HCT116 (cell line): ENCODE measurements at regions not wholly inside any gene's neighbourhood (a gene's known extent, or its start where the extent isn't known, plus 50 kb on each side); places are given as distances from the start of the nearest gene placed in this dataset.

Source experiments
- ATAC-seq: fragments of 200-7000 bp; cut with Tn5 transposase; 2 replicates; pipeline ENCODE4 v1.9.1; 2020; ENCODE audit warnings: mild to moderate bottlenecking, moderate library complexity
- BruUV-seq: library from RNA; stranded (reverse); fragments of 400-500 nt; replicated peaks from 2 replicates; lab custom pipeline; 2021; lab: Mats Ljungman, UMichigan
- CTCF ChIA-PET: fragments of 300-600 bp; sonication (Branson Sonifier 250); formaldehyde crosslinking; loops from one replicate; lab custom pipeline; 2021; ENCODE audit warnings: antibody characterized with exemption; lab: Charles Lee
- POLR2A ChIA-PET: fragments of 300-600, 350-600 bp; sonication (Branson Sonifier 250); formaldehyde crosslinking; loops from one replicate; lab custom pipeline; 2021; ENCODE audit warnings: antibody characterized with exemption; lab: Charles Lee
- RAD21 ChIA-PET, 2 experiments: fragments of 300-600 bp; sonication (Branson Sonifier 250); formaldehyde crosslinking; loops; one replicate each; lab custom pipeline; 2023; ENCODE audit warnings: low total read pairs in 2 of 2; ENCODE audit not compliant: uncharacterized antibody in 2 of 2, unreplicated experiment in 2 of 2, low non-redundant PET in 1 of 2; lab: Charles Lee
- DNase-seq: peaks from one replicate; pipeline ENCODE4 v3.0.0-alpha.2; 2010; ENCODE audit warnings: low read depth, low spot score
- H2AFZ ChIP-seq: fragments of 200-600 bp; shearing (Covaris generic), sonication (generic); 2 replicates; pipeline ENCODE4 v1.6.1; 2017; ENCODE audit warnings: low read depth, mixed run types, mixed read lengths, antibody characterized with exemption, low read length; ENCODE audit not compliant: poor library complexity, severe bottlenecking
- H3K27ac ChIP-seq: 2 replicates; pipeline ENCODE4 v1.5.1; 2012; ENCODE audit warnings: low read depth, low read length
- H3K27me3 ChIP-seq: fragments of 200-600 bp; sonication (generic); 2 replicates; pipeline ENCODE4 v1.6.1; 2016; ENCODE audit warnings: mixed run types, low read length, mixed read lengths; ENCODE audit not compliant: insufficient read depth
- H3K36me3 ChIP-seq, 2 experiments: fragments of 200-500 bp in 1 of 2; fragments of 200-600 bp in 1 of 2; sonication (Bioruptor generic) in 1 of 2; sonication (generic) in 1 of 2; 2 replicates each; pipeline versions ENCODE4 v1.5.1 to v1.6.1; 2014 to 2016; ENCODE audit warnings: low read length in 2 of 2, inconsistent platforms in 1 of 2, mixed read lengths in 1 of 2, mixed run types in 1 of 2; ENCODE audit not compliant: insufficient read depth in 2 of 2, control insufficient read depth in 1 of 2
- H3K4me1 ChIP-seq, 2 experiments: fragments of 200-600 bp in 1 of 2; sonication (generic) in 1 of 2; 2 replicates each; pipeline versions ENCODE4 v1.5.1 to v1.6.1; 2012 to 2017; ENCODE audit warnings: low read length in 2 of 2, inconsistent platforms in 1 of 2, mild to moderate bottlenecking in 1 of 2, mixed read lengths in 1 of 2, mixed run types in 1 of 2, moderate library complexity in 1 of 2; ENCODE audit not compliant: insufficient read depth in 2 of 2, control insufficient read depth in 1 of 2
- H3K4me2 ChIP-seq: fragments of 200-600 bp; sonication (generic); 2 replicates; pipeline ENCODE4 v1.6.1; 2017; ENCODE audit warnings: mixed run types, low read length, mixed read lengths
- H3K4me3 ChIP-seq, 2 experiments: fragments of 200-600 bp in 1 of 2; sonication (generic) in 1 of 2; replicated peaks in 1 of 2; 2 replicates each; pipeline ENCODE4 v1.5.1; 2011 to 2016; ENCODE audit warnings: low read length in 2 of 2, control low read depth in 1 of 2, low read depth in 1 of 2, mild to moderate bottlenecking in 1 of 2, mixed read lengths in 1 of 2, mixed run types in 1 of 2
- H3K79me2 ChIP-seq: fragments of 200-600 bp; sonication (generic); 2 replicates; pipeline ENCODE4 v1.6.1; 2017; ENCODE audit warnings: mild to moderate bottlenecking, mixed run types, low read length, moderate library complexity, mixed read lengths; ENCODE audit not compliant: insufficient read depth
- H3K9ac ChIP-seq: fragments of 200-600 bp; sonication (generic); 2 replicates; pipeline ENCODE4 v1.6.1; 2016; ENCODE audit warnings: low read length, mixed read lengths
- H3K9me2 ChIP-seq: fragments of 200-600 bp; sonication (generic), shearing (Covaris generic); 2 replicates; pipeline ENCODE4 v1.6.1; 2017; ENCODE audit warnings: mixed run types, mild to moderate bottlenecking, moderate library complexity; ENCODE audit not compliant: insufficient read depth
- H3K9me3 ChIP-seq, 2 experiments: fragments of 200-500 bp in 1 of 2; fragments of 200-600 bp in 1 of 2; sonication (Bioruptor generic) in 1 of 2; sonication (generic) in 1 of 2; 2 replicates each; pipeline ENCODE4 v1.6.1; 2014 to 2017; ENCODE audit warnings: low read length in 2 of 2, mixed read lengths in 2 of 2, inconsistent platforms in 1 of 2, low read depth in 1 of 2, mild to moderate bottlenecking in 1 of 2, mixed run types in 1 of 2, moderate library complexity in 1 of 2; ENCODE audit not compliant: control insufficient read depth in 1 of 2, insufficient read depth in 1 of 2
- H4K20me1 ChIP-seq: fragments of 200-600 bp; sonication (generic), shearing (Covaris generic); 2 replicates; pipeline ENCODE4 v1.6.1; 2017; ENCODE audit warnings: mixed run types, mild to moderate bottlenecking, moderate library complexity; ENCODE audit not compliant: insufficient read depth
- ATF3 ChIP-seq: IDR thresholded peaks from 2 replicates; pipeline ENCODE4 v1.6.1; 2012
- CBX3 ChIP-seq: IDR thresholded peaks from 2 replicates; pipeline ENCODE4 v1.6.1; 2012; ENCODE audit warnings: low read depth
- CEBPB ChIP-seq: IDR thresholded peaks from 2 replicates; pipeline ENCODE4 v1.6.1; 2012; ENCODE audit warnings: low read depth
- EGR1 ChIP-seq: IDR thresholded peaks from 2 replicates; pipeline ENCODE4 v1.6.1; 2012; ENCODE audit warnings: low read depth
- ELF1 ChIP-seq: IDR thresholded peaks from 2 replicates; pipeline ENCODE4 v1.6.1; 2012; ENCODE audit warnings: low read depth, borderline replicate concordance
- EZH2 ChIP-seq: fragments of 200-600 bp; sonication (generic); IDR thresholded peaks from 2 replicates; pipeline ENCODE4 v1.6.1; 2017; ENCODE audit warnings: antibody characterized with exemption, mixed run types
- EZH2phosphoT487 ChIP-seq: fragments of 200-600 bp; IDR thresholded peaks from 2 replicates; pipeline ENCODE4 v1.6.1; 2018; ENCODE audit warnings: antibody characterized with exemption, borderline replicate concordance
- FOSL1 ChIP-seq: IDR thresholded peaks from 2 replicates; pipeline ENCODE4 v1.6.1; 2012; ENCODE audit warnings: low read depth
- JUND ChIP-seq: IDR thresholded peaks from 2 replicates; pipeline ENCODE4 v1.6.1; 2012
- MAX ChIP-seq: IDR thresholded peaks from 2 replicates; pipeline ENCODE4 v1.6.1; 2012
- POLR2AphosphoS5 ChIP-seq: IDR thresholded peaks from 2 replicates; pipeline ENCODE4 v1.6.1; 2011; ENCODE audit warnings: mild to moderate bottlenecking, low read depth, low read length, moderate library complexity
- RAD21 ChIP-seq: IDR thresholded peaks from 2 replicates; pipeline ENCODE4 v1.6.1; 2012; ENCODE audit warnings: low read depth, mild to moderate bottlenecking
- REST ChIP-seq: IDR thresholded peaks from 2 replicates; pipeline ENCODE4 v1.6.1; 2012; ENCODE audit warnings: low read depth
- SRF ChIP-seq: IDR thresholded peaks from 2 replicates; pipeline ENCODE4 v1.6.1; 2012; ENCODE audit warnings: low read depth
- ZFX ChIP-seq: fragments of 450-650 bp; IDR thresholded peaks from 2 replicates; pipeline ENCODE4 v1.6.1; 2017
- ZNF274 ChIP-seq: fragments of 200-500 bp; sonication (Bioruptor generic); IDR thresholded peaks from 2 replicates; pipeline ENCODE4 v1.6.1; 2014; ENCODE audit warnings: mild to moderate bottlenecking, low read depth, low read length, inconsistent platforms
- intact Hi-C: fragments of 100-400 bp; cut with micrococcal nuclease; formaldehyde crosslinking; loops from 2 replicates; pipeline ENCODE4 v1.10.0; 2022

- no peaks in the 10 kb centered on the region for H3K36me3 ChIP-seq
- no peaks in the 10 kb centered on the region for H3K9me3 ChIP-seq
- no peak overlapping the region for H3K9ac ChIP-seq
- BruUV-seq, result no TSS peak
- no peak for ATAC-seq
- no peak overlapping the region for H3K27ac ChIP-seq
- no peaks in the 10 kb centered on the region for H3K27me3 ChIP-seq
- no peak overlapping the region for H3K4me3 ChIP-seq
- no peak for DNase-seq
- H2AFZ ChIP-seq, result no peak overlapping the region
- H3K4me1 ChIP-seq, result no peaks in the 10 kb centered on the region
- H4K20me1 ChIP-seq, result no peaks in the 10 kb centered on the region
- RAD21 ChIA-PET, result no interaction called here
- H3K4me2 ChIP-seq, result no peak overlapping the region
- no peaks in the 10 kb centered on the region for H3K79me2 ChIP-seq
- no peaks in the 10 kb centered on the region for H3K9me2 ChIP-seq
- intact Hi-C loops, result no loop called here
- CTCF ChIA-PET, result no interaction called here
- POLR2A ChIA-PET, result no interaction called here
- TF ChIP-seq JUND (no peak), SRF (no peak), ELF1 (no peak), CEBPB (no peak), EZH2phosphoT487 (no peak), POLR2AphosphoS5 (no peak), FOSL1 (no peak)
These were observed 269.6 kb upstream of the PPFIA2 start for GRCh38 chr12:82028772-82029171.

- no peaks in the 10 kb centered on the region for H3K9me2 ChIP-seq
- no peaks in the 10 kb centered on the region for H3K27me3 ChIP-seq
- intact Hi-C loops, result no loop called here
- H4K20me1 ChIP-seq, result no peaks in the 10 kb centered on the region
- TF ChIP-seq JUND (no peak), MAX (no peak), EZH2phosphoT487 (no peak), EGR1 (no peak), ZNF274 (no peak), FOSL1 (no peak), EZH2 (no peak), REST (no peak), CBX3 (no peak), ELF1 (no peak), RAD21 (no peak), ATF3 (no peak), CEBPB (no peak), POLR2AphosphoS5 (no peak), ZFX (no peak), SRF (no peak)
- no peak for ATAC-seq
- H3K27ac ChIP-seq, result no peak overlapping the region
- CTCF ChIA-PET, result no interaction called here
- no peaks in the 10 kb centered on the region for H3K4me1 ChIP-seq
- BruUV-seq, result no TSS peak
- H2AFZ ChIP-seq, result no peak overlapping the region
- RAD21 ChIA-PET, result no interaction called here
- no peak overlapping the region for H3K4me3 ChIP-seq
- no peak overlapping the region for H3K9ac ChIP-seq
- H3K79me2 ChIP-seq, result no peaks in the 10 kb centered on the region
- no peak overlapping the region for H3K4me2 ChIP-seq
- no peaks in the 10 kb centered on the region for H3K36me3 ChIP-seq
- no peaks in the 10 kb centered on the region for H3K9me3 ChIP-seq
- DNase-seq, result no peak
- POLR2A ChIA-PET, result no interaction called here
These were observed 268.5 kb upstream of the PPFIA2 start for GRCh38 chr12:82027612-82028011.
